ENCODE measurements at regions not wholly inside any gene's neighbourhood (a gene's known extent, or its start where the extent isn't known, plus 50 kb on each side); places are given as distances from the start of the nearest gene placed in this dataset.

GRCh38 chr11:69918938-69919650, 99.9 kb upstream of the FGF3 start:
- DNase-seq: peak; percentile 75

- no peak for DNase-seq
Observed at GRCh38 chr11:69919659-69920344, 100.6 kb upstream of the FGF3 start.

- no peak for DNase-seq
Observed at GRCh38 chr11:69920345-69921127, 101.3 kb upstream of the FGF3 start.

- DNase-seq: no peak
Observed at GRCh38 chr11:69921128-69922014, 102.2 kb upstream of the FGF3 start.

- DNase-seq: no peak
Observed at GRCh38 chr11:69922015-69922595, 102.9 kb upstream of the FGF3 start.

- DNase-seq: no peak
Observed at GRCh38 chr11:69922596-69923111, 103.4 kb upstream of the FGF3 start.

GRCh38 chr11:69923196-69923595, 104.0 kb upstream of the FGF3 start:
- no peak for DNase-seq

GRCh38 chr11:69923641-69924307, 104.6 kb upstream of the FGF3 start:
- DNase-seq: no peak

GRCh38 chr11:69924308-69925161, 105.3 kb upstream of the FGF3 start:
- no peak for DNase-seq

GRCh38 chr11:69925366-69926196, 106.4 kb upstream of the FGF3 start:
- no peak for DNase-seq

GRCh38 chr11:69926376-69927050, 107.3 kb upstream of the FGF3 start:
- no peak for DNase-seq

- DNase-seq: no peak
Observed at GRCh38 chr11:69928121-69928520, 108.9 kb upstream of the FGF3 start.

GRCh38 chr11:69928975-69929374, 109.8 kb upstream of the FGF3 start:
- no peak for DNase-seq

GRCh38 chr11:69930081-69931059, 111.2 kb upstream of the FGF3 start:
- DNase-seq: no peak

GRCh38 chr11:69931060-69931910, 112.1 kb upstream of the FGF3 start:
- no peak for DNase-seq

GRCh38 chr11:69931994-69932910, 113.0 kb upstream of the FGF3 start:
- DNase-seq: no peak
